Bronchial epithelial cell (primary cell): ENCODE measurements at regions not wholly inside any gene's neighbourhood (a gene's known extent, or its start where the extent isn't known, plus 50 kb on each side); places are given as distances from the start of the nearest gene placed in this dataset.

Source experiments
- DNase-seq: peaks from one replicate; pipeline ENCODE4 v3.0.0-alpha.2; 2010; ENCODE audit warnings: low read depth
- FAIRE-seq: peaks from 2 replicates; lab custom pipeline; 2011; peaks lifted over from hg19 to GRCh38; lab: Jason Lieb, UNC
- H3K27me3 ChIP-seq: 2 replicates; pipeline ENCODE4 v1.5.1; 2011; ENCODE audit warnings: low read length; ENCODE audit not compliant: control insufficient read depth, insufficient read depth
- H3K36me3 ChIP-seq: 2 replicates; pipeline ENCODE4 v1.5.1; 2011; ENCODE audit warnings: low read length; ENCODE audit not compliant: control insufficient read depth, insufficient read depth
- H3K4me3 ChIP-seq: 2 replicates; pipeline ENCODE4 v1.5.1; 2011; ENCODE audit warnings: mild to moderate bottlenecking, low read depth, low read length, control low read depth
- CTCF ChIP-seq: IDR thresholded peaks from 2 replicates; pipeline ENCODE4 v1.5.1; 2011; ENCODE audit warnings: mild to moderate bottlenecking, moderate library complexity, low read length, control low read depth, inconsistent platforms; ENCODE audit not compliant: insufficient read depth, severe bottlenecking

- H3K27me3 ChIP-seq, result no peaks in the 10 kb centered on the region
- no peaks in the 10 kb centered on the region for H3K36me3 ChIP-seq
- FAIRE-seq, result no peak
- no peak for DNase-seq
- H3K4me3 ChIP-seq, result no peak overlapping the region
- TF ChIP-seq CTCF, result no peak
Measured at GRCh38 chr3:180329187-180329586, 272.8 kb upstream of the TTC14 start.

DNA sequence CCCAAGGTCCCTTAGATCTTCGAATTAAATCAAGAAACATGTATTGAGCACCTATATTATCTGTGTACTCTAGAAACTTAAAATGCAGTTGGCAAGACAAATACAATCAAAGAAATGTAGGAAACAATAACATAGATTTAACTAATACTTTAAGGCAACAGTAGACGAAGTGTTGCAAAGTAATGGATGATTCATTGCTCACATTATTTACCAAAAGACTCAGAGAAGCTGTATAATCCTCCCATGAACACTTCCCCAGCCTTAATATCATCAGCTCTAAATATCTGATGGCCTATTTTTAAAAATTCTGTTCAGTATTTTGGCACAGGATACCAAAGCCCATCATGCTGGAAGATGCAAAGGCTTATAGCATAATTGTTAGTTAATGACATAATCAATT lies 272.1 kb upstream of the TTC14 start:
- H3K4me3 ChIP-seq, result no peak overlapping the region
- DNase-seq, result peak; percentile 55
- H3K27me3 ChIP-seq, result no peaks in the 10 kb centered on the region
- no peak for FAIRE-seq
- H3K36me3 ChIP-seq, result no peaks in the 10 kb centered on the region
- no peak for TF ChIP-seq CTCF

DNA sequence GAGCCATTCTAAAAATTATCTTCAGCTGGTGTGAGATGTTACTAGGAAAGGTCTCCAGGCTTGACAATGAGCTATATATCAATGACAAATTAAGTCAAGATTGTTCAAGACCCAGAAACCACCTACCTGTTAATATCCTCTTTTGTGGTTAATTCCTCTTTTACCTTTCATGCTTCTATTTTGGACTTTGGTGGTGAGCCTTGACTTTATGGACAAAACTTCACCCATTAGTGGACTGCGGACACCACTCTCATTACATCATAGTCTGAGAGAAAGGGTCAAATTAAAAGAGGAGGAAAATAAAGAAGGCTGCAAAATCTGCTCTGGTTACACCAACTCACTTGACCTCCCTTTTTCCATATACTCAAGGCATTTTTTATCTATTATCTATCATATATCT lies 271.5 kb upstream of the TTC14 start:
- FAIRE-seq, result no peak
- Histone ChIP-seq H3K36me3 (no peaks in the 10 kb centered on the region), H3K4me3 (no peak overlapping the region), H3K27me3 (no peaks in the 10 kb centered on the region)
- no peak for TF ChIP-seq CTCF
- DNase-seq, result no peak

DNA sequence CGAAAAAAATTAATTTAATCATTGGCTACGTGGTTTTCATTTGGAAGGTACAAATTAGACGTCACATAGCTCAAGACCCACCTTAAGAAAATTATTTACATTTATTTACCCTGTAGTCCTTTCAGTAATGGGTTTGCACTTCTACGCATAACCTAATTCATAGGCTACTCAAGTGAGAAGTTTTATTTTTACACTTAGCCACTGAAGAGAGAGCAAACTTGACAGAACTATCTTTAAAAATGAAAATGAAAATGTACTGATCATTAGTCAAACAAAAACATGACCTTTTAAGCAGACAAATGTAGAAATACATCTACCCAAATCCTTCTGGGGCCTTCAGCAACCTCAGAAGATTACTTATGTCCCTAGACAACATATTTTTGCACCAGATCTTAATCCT lies 269.4 kb upstream of the TTC14 start:
- Histone ChIP-seq H3K27me3 (no peaks in the 10 kb centered on the region), H3K4me3 (no peak overlapping the region), H3K36me3 (no peaks in the 10 kb centered on the region)
- no peak for FAIRE-seq
- TF ChIP-seq CTCF, result no peak
- DNase-seq, result no peak

GRCh38 chr3:180335050-180335449 lies 266.9 kb upstream of the TTC14 start:
- DNase-seq (no peak), FAIRE-seq (no peak)
- H3K36me3 ChIP-seq, result no peaks in the 10 kb centered on the region
- no peak overlapping the region for H3K4me3 ChIP-seq
- no peaks in the 10 kb centered on the region for H3K27me3 ChIP-seq
- no peak for TF ChIP-seq CTCF

- Histone ChIP-seq H3K27me3 (no peaks in the 10 kb centered on the region), H3K4me3 (no peak overlapping the region), H3K36me3 (no peaks in the 10 kb centered on the region)
- DNase-seq (no peak), FAIRE-seq (no peak)
- TF ChIP-seq CTCF, result no peak
Measured at GRCh38 chr3:180340395-180340794, 261.6 kb upstream of the TTC14 start.
